Activated CD8-positive, alpha-beta memory T cell treated with anti-CD3 and anti-CD28 coated beads for 24 hours (primary cell): ENCODE measurements at regions not wholly inside any gene's neighbourhood (a gene's known extent, or its start where the extent isn't known, plus 50 kb on each side); places are given as distances from the start of the nearest gene placed in this dataset.
A peak's percentile ranks its signal among the peaks of the same experiment; 100 is the strongest.

ENCODE experiments used
- DNase-seq: peaks from one replicate; pipeline ENCODE4 v3.0.0-alpha.2; 2020

- DNase-seq: no peak
Measured at GRCh38 chr6:14187406-14187805, 69.8 kb downstream of the CD83 start.

- no peak for DNase-seq
Measured at GRCh38 chr6:14189074-14189473, 71.5 kb downstream of the CD83 start.

- DNase-seq: no peak
Measured at GRCh38 chr6:14190191-14190928, 72.8 kb downstream of the CD83 start.

GRCh38 chr6:14190929-14191224 lies 73.3 kb downstream of the CD83 start:
- no peak for DNase-seq

- DNase-seq: no peak
Measured at GRCh38 chr6:14191761-14192160, 74.2 kb downstream of the CD83 start.

- DNase-seq: no peak
Measured at GRCh38 chr6:14192216-14192788, 74.7 kb downstream of the CD83 start.

GRCh38 chr6:14193524-14193923 lies 76.0 kb downstream of the CD83 start:
- DNase-seq: no peak

- no peak for DNase-seq
Measured at GRCh38 chr6:14194483-14194882, 76.9 kb downstream of the CD83 start.

- DNase-seq: no peak
Measured at GRCh38 chr6:14194976-14195375, 77.4 kb downstream of the CD83 start.

- DNase-seq: no peak
Measured at GRCh38 chr6:14196026-14196425, 78.5 kb downstream of the CD83 start.

- no peak for DNase-seq
Measured at GRCh38 chr6:14197118-14197517, 79.5 kb downstream of the CD83 start.

GRCh38 chr6:14200047-14200446 lies 82.5 kb downstream of the CD83 start:
- no peak for DNase-seq

GRCh38 chr6:14202947-14203346 lies 85.4 kb downstream of the CD83 start:
- no peak for DNase-seq

GRCh38 chr6:14206391-14206790 lies 88.8 kb downstream of the CD83 start:
- DNase-seq: no peak

GRCh38 chr6:14207448-14207847 lies 89.9 kb downstream of the CD83 start:
- no peak for DNase-seq

GRCh38 chr6:14209000-14209399 lies 91.4 kb downstream of the CD83 start:
- DNase-seq: no peak

GRCh38 chr6:14210077-14210476 lies 92.5 kb downstream of the CD83 start:
- no peak for DNase-seq

GRCh38 chr6:14210663-14211561 lies 93.3 kb downstream of the CD83 start:
- DNase-seq: peak; percentile 97

GRCh38 chr6:14211562-14211942 lies 94.0 kb downstream of the CD83 start:
- DNase-seq: no peak

GRCh38 chr6:14212020-14212419 lies 94.4 kb downstream of the CD83 start:
- DNase-seq: no peak

GRCh38 chr6:14212632-14213031 lies 95.1 kb downstream of the CD83 start:
- DNase-seq: no peak

- DNase-seq: no peak
Measured at GRCh38 chr6:14216946-14217684, 99.5 kb downstream of the CD83 start.
